GM23248 (cell line): ENCODE measurements at regions not wholly inside any gene's neighbourhood (a gene's known extent, or its start where the extent isn't known, plus 50 kb on each side); places are given as distances from the start of the nearest gene placed in this dataset.
A peak's percentile ranks its signal among the peaks of the same experiment; 100 is the strongest.

Source experiments
- DNase-seq: peaks from one replicate; pipeline ENCODE4 v3.0.0-alpha.2; 2015
- H2AFZ ChIP-seq: fragments of 200-600 bp; sonication (generic); 2 replicates; pipeline ENCODE4 v1.6.1; 2016; ENCODE audit warnings: antibody characterized with exemption
- H3F3A ChIP-seq: fragments of 200-600 bp; sonication (generic); 2 replicates; pipeline ENCODE4 v1.6.1; 2016; ENCODE audit warnings: mild to moderate bottlenecking, antibody characterized with exemption, mixed run types; ENCODE audit not compliant: insufficient read depth
- H3K27ac ChIP-seq: fragments of 200-600 bp; sonication (generic); 2 replicates; pipeline ENCODE4 v1.5.1; 2016; ENCODE audit warnings: mild to moderate bottlenecking
- H3K27me3 ChIP-seq: fragments of 200-600 bp; sonication (generic); replicated peaks from 2 replicates; pipeline ENCODE4 v1.6.1; 2016; ENCODE audit warnings: mild to moderate bottlenecking; ENCODE audit not compliant: insufficient read depth
- H3K36me3 ChIP-seq: fragments of 200-600 bp; sonication (generic); 2 replicates; pipeline ENCODE4 v1.6.1; 2016; ENCODE audit warnings: low read depth, mild to moderate bottlenecking
- H3K4me1 ChIP-seq: fragments of 200-600 bp; sonication (generic); 2 replicates; pipeline ENCODE4 v1.6.1; 2016; ENCODE audit warnings: mild to moderate bottlenecking; ENCODE audit not compliant: insufficient read depth
- H3K4me2 ChIP-seq: fragments of 200-600 bp; sonication (generic); one replicate; pipeline ENCODE4 v1.6.1; 2016; ENCODE audit warnings: mild to moderate bottlenecking; ENCODE audit not compliant: unreplicated experiment
- H3K4me3 ChIP-seq: fragments of 200-600 bp; sonication (generic); 2 replicates; pipeline ENCODE4 v1.5.1; 2016; ENCODE audit warnings: mild to moderate bottlenecking
- H3K79me2 ChIP-seq: fragments of 200-600 bp; sonication (generic); 2 replicates; pipeline ENCODE4 v1.6.1; 2016; ENCODE audit warnings: mild to moderate bottlenecking; ENCODE audit not compliant: insufficient read depth
- H3K9ac ChIP-seq: fragments of 200-600 bp; sonication (generic); 2 replicates; pipeline ENCODE4 v1.6.1; 2016; ENCODE audit warnings: mild to moderate bottlenecking
- H3K9me2 ChIP-seq: fragments of 200-600 bp; sonication (generic); 2 replicates; pipeline ENCODE4 v1.6.1; 2016; ENCODE audit warnings: mixed run types, mild to moderate bottlenecking, moderate library complexity; ENCODE audit not compliant: insufficient read depth
- H3K9me3 ChIP-seq: fragments of 200-600 bp; sonication (generic); one replicate; pipeline ENCODE4 v1.6.1; 2017; ENCODE audit warnings: low read depth
- H4K20me1 ChIP-seq: fragments of 200-600 bp; sonication (generic); 2 replicates; pipeline ENCODE4 v1.6.0; 2016; ENCODE audit not compliant: insufficient read depth
- EZH2 ChIP-seq: fragments of 200-600 bp; sonication (generic); IDR thresholded peaks from 2 replicates; pipeline ENCODE4 v1.6.1; 2018; ENCODE audit warnings: antibody characterized with exemption, mild to moderate bottlenecking; ENCODE audit not compliant: insufficient read depth, poor library complexity, severe bottlenecking
- EZH2phosphoT487 ChIP-seq: fragments of 200-600 bp; sonication (generic); IDR thresholded peaks from 2 replicates; pipeline ENCODE4 v1.6.1; 2018; ENCODE audit warnings: antibody characterized with exemption, moderate library complexity, mild to moderate bottlenecking, low read depth; ENCODE audit not compliant: insufficient read depth
- WGBS, 2 experiments: methylation state at CpG; one replicate each; pipeline ENCODE4 v1.1.6; 2015 to 2017; ENCODE audit warnings: low lambda C conversion rate in 2 of 2, low coverage in 1 of 2; ENCODE audit errors: missing lambda C conversion rate in 2 of 2; 5-methylcytosine and 5-hydroxymethylcytosine counted together
- in situ Hi-C: fragments of 300-500 bp; cut with MboI; formaldehyde crosslinking; loops from 2 replicates; pipeline ENCODE4 v1.15.0; 2020

DNA sequence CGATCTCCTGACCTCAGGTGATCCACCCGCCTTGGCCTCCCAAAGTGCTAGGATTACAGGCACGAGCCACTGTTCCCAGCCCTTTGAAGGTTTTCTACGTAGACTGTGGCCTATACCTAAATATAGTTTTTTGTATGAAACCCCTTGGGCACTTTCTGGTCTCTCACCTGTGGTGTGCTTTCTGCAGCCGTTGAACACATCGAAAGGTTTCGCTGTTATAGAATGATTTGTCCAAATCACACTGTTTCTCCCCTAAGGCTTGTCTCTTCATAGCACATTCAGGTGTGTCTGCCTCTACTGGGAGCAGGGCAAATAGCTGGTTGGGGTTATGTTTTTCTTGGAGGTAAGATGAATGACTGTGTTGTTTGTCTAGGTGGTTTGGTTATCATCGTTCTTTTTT is 597.9 kb downstream of the RNF144B start:
- H3K4me2 ChIP-seq, result no peak overlapping the region
- H2AFZ ChIP-seq, result no peak overlapping the region
- no peak overlapping the region for H3K4me3 ChIP-seq
- H3F3A ChIP-seq, result no peaks in the 10 kb centered on the region
- no peaks in the 10 kb centered on the region for H3K79me2 ChIP-seq
- H3K4me1 ChIP-seq, result no peaks in the 10 kb centered on the region
- TF ChIP-seq EZH2phosphoT487, result no peak
- no peak for TF ChIP-seq EZH2
- H3K9ac ChIP-seq, result no peak overlapping the region
- no peaks in the 10 kb centered on the region for H3K36me3 ChIP-seq
- no peaks in the 10 kb centered on the region for H3K9me3 ChIP-seq
- H4K20me1 ChIP-seq, result no peaks in the 10 kb centered on the region
- H3K27me3 ChIP-seq, result no peaks in the 10 kb centered on the region
- WGBS, 2 experiments, result 74 to 80% methylated on average over 8 of the region's 8 CpGs
- in situ Hi-C loops, result no loop called here
- no peaks in the 10 kb centered on the region for H3K9me2 ChIP-seq
- no peak for DNase-seq
- H3K27ac ChIP-seq, result no peak overlapping the region

DNA sequence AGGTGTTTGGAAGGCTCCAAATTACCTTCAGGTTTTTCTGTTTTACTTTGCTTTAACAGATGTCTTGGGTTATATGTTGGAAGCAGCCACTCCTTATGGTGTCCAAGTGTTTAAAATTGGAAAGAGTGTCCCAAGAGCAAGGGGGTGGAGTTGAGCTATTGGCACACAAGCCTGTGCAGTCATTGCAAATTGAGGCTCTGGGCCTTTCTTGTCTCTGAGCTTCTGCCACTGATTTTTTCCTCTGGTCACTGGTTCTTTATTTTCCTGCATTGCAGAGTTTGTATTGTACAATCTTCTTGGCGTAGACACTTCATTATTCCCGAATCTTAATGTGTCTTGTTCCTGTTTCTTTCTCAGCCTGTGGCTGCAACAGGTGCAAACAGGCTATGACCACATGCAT is 598.8 kb downstream of the RNF144B start:
- TF ChIP-seq EZH2, result no peak
- no peak for TF ChIP-seq EZH2phosphoT487
- Histone ChIP-seq H3K27ac (no peak overlapping the region), H3K79me2 (no peaks in the 10 kb centered on the region), H3K4me1 (no peaks in the 10 kb centered on the region), H3F3A (no peaks in the 10 kb centered on the region), H3K4me3 (no peak overlapping the region), H3K36me3 (no peaks in the 10 kb centered on the region), H4K20me1 (no peaks in the 10 kb centered on the region), H3K4me2 (no peak overlapping the region), H3K27me3 (no peaks in the 10 kb centered on the region), H3K9me2 (no peaks in the 10 kb centered on the region), H2AFZ (no peak overlapping the region), H3K9me3 (no peaks in the 10 kb centered on the region), H3K9ac (no peak overlapping the region)
- WGBS, 2 experiments, result 2 to 3% methylated on average over 2 of the region's 2 CpGs
- in situ Hi-C loops, result no loop called here
- DNase-seq, result no peak

DNA sequence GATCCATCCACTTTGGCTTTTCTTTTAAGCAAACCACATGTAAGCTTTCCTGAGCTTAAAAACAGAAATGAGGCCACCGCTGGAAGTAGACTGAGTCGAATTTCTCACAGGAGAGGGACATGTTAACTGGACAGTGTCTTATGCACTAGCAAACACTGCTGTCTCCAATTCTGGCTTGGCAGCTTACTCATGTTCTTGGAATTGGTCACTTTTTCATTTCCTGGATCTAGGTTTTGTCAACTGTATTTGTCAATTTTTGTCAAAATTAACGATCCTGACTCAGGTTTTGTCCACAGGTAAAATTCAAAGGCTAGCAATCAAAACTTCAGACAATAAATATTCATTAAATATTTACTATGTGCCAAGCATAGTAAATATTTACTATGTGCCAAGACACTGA is 601.5 kb downstream of the RNF144B start:
- Histone ChIP-seq H3K9me2 (0 out of 2 replicates have a peak, but pooled peaks cover 2% of the 10 kb centered on the region), H3K9ac (no peak overlapping the region), H3K4me1 (no peaks in the 10 kb centered on the region), H3K4me2 (no peak overlapping the region), H3K9me3 (no peaks in the 10 kb centered on the region), H3K27me3 (no peaks in the 10 kb centered on the region), H3F3A (no peaks in the 10 kb centered on the region), H3K79me2 (no peaks in the 10 kb centered on the region), H3K36me3 (no peaks in the 10 kb centered on the region), H3K4me3 (no peak overlapping the region), H3K27ac (no peak overlapping the region), H2AFZ (no peak overlapping the region), H4K20me1 (no peaks in the 10 kb centered on the region)
- in situ Hi-C loops, result no loop called here
- 43 to 52% methylated on average over 3 of the region's 3 CpGs for WGBS, 2 experiments
- TF ChIP-seq EZH2phosphoT487 (no peak), EZH2 (no peak)
- no peak for DNase-seq

DNA sequence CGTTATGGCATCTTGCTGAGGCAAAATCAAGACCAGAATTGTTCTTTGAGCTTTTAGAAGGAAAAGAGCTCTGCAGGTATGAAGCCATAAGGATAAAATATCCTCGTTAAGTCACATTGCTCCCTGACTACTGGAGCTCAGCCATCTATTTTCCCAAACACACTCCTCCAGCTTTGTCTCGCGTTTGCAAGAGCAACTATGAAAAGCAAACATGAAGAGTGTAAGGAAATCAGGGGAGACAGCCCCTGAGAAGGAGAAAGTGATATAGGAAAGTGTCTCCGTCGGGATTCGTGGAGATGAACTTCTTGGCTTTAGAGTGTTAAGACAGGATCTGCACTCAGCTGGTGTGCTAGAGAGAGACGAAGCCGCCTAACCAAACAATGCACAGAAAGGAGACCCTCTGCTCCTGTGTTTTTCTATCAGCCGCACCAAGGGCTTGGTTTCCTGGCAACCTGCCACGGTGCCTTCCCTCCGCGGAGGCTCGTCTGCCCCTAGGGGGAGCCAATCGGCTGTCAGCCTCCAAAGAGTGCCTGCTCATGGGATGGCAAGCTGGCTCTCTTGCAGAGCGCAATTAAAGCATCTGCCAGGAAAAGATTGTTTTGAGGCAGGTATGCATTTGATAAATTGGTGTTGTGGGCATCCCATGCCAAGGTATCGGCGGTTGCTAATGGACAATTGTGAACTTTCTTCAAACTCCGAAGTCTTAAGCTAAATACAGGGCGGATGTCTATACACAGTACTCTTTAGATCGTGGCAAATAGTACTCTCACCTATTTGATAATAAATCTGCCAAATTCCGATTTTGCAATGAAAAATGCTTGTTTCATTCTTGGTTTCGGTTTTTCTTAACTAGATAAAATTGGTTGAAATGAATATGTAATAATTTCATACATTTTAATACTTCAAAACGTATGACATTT is 603.2 kb downstream of the RNF144B start:
- no peak overlapping the region for H3K27ac ChIP-seq
- H3K9me3 ChIP-seq, result no peaks in the 10 kb centered on the region
- no peak overlapping the region for H3K4me3 ChIP-seq
- DNase-seq, result peak; percentile 44
- TF ChIP-seq EZH2phosphoT487 (no peak), EZH2 (no peak)
- no peaks in the 10 kb centered on the region for H3F3A ChIP-seq
- 53 to 54% methylated on average over 24 of the region's 24 CpGs for WGBS, 2 experiments
- no peaks in the 10 kb centered on the region for H4K20me1 ChIP-seq
- no peak overlapping the region for H3K4me2 ChIP-seq
- H3K4me1 ChIP-seq, result no peaks in the 10 kb centered on the region
- H3K9me2 ChIP-seq, result 0 out of 2 replicates have a peak, but pooled peaks cover 2% of the 10 kb centered on the region
- in situ Hi-C loops, result no loop called here
- no peaks in the 10 kb centered on the region for H3K27me3 ChIP-seq
- no peak overlapping the region for H2AFZ ChIP-seq
- H3K79me2 ChIP-seq, result no peaks in the 10 kb centered on the region
- no peaks in the 10 kb centered on the region for H3K36me3 ChIP-seq
- H3K9ac ChIP-seq, result no peak overlapping the region
